ENCODE measurements at regions not wholly inside any gene's neighbourhood (a gene's known extent, or its start where the extent isn't known, plus 50 kb on each side); places are given as distances from the start of the nearest gene placed in this dataset.

DNA sequence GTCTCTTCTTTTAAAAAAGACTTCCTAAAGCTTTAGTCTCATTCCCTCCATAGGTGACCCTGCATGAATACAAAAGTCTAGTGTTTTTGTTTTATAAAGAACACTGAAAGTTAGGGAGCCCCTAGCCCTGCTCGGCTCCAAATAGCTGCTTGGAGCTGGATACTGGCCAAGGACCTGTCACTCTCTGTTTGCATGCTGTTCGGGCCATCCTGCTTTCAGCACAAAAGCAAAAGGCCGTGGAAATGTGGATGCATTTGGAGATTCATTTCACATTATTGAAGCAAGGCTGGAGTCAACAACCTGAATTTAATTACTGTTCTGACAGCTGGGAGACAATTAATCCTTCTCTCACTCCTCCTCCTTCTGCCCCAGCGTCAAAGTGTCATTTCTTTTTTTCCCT, 151.7 kb upstream of the NMUR2 start:
- H3K27ac ChIP-seq: no peak overlapping the region
- TF ChIP-seq, protein P1, sequence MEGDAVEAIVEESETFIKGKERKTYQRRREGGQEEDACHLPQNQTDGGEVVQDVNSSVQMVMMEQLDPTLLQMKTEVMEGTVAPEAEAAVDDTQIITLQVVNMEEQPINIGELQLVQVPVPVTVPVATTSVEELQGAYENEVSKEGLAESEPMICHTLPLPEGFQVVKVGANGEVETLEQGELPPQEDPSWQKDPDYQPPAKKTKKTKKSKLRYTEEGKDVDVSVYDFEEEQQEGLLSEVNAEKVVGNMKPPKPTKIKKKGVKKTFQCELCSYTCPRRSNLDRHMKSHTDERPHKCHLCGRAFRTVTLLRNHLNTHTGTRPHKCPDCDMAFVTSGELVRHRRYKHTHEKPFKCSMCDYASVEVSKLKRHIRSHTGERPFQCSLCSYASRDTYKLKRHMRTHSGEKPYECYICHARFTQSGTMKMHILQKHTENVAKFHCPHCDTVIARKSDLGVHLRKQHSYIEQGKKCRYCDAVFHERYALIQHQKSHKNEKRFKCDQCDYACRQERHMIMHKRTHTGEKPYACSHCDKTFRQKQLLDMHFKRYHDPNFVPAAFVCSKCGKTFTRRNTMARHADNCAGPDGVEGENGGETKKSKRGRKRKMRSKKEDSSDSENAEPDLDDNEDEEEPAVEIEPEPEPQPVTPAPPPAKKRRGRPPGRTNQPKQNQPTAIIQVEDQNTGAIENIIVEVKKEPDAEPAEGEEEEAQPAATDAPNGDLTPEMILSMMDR (conservative IDR thresholded peaks at IDR 0.05): no peak
- TF ChIP-seq ZFX (IDR thresholded peaks at IDR 0.05): no peak

DNA sequence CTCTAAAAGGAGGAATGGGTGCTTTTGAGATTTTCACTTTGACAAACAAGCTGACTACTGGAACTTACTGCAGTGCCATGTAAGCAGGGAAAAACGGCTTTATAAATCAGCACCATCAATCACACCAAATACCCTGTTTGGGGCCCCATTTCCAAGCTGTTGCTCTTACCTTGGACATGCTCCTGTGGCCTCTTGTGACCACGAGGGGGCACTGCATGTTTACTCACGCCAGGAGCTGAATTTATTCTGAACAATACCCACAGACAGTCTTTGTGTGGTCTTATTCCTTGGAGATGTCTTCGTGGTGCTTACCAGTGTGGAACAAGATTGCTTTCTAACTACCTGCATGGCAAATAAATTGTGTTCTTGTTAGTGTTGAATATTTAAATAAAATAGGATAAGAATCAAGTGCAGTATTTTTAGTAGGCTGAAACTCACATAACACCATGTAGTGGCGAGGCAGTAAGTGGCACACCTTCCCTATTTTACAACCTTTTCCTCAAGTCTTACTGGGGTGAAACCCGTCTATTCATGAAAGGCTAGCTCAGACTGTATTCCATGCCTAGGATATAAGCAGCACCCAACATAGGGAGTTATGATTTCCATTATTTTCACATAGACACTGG, 155.5 kb upstream of the NMUR2 start:
- TF ChIP-seq ZFX (IDR thresholded peaks at IDR 0.05): no peak
- TF ChIP-seq, protein P1 (conservative IDR thresholded peaks at IDR 0.05): peak; percentile 90
- no peak overlapping the region for H3K27ac ChIP-seq

DNA sequence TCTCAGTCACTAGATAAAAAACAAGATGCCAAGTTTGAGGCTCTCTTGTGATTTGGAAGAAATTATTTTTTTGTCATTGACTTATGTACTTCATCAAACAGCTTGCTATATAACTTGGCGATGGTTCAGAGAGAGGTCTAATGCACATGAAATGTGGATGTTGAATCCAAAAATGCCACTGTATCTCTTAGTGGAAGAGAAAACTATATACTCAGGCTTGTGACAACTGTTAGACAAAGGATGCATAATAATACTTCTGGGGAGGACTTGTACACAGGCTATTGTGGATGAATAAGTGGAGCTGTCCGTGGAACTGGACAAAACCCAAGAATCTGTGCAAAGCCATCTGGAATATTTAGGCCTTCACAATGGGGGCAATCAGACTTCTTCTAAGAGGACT, 162.9 kb upstream of the NMUR2 start:
- no peak overlapping the region for H3K27ac ChIP-seq
- no peak for TF ChIP-seq ZFX (IDR thresholded peaks at IDR 0.05)
- TF ChIP-seq, protein P1 (conservative IDR thresholded peaks at IDR 0.05): no peak

DNA sequence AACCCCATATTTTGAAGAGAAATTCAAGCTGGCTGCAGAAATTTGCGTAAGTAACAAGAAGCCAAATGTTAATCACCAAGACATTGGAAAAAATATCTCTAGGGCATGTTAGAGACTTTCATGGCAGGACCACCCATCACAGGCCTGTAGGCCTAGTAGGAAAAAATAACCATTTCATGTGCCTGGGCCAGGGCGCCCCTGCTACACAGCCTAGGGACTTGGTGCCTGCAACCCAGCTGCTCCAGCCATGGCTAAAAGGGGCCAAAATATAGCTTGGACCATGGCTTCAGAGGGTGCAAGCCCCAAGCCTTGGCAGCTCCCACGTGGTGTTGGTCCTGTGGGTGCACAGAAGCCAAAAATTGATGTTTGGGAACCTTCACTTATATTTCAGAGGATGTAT, 167.7 kb upstream of the NMUR2 start:
- TF ChIP-seq, protein P1 (conservative IDR thresholded peaks at IDR 0.05): no peak
- no peak for TF ChIP-seq ZFX (IDR thresholded peaks at IDR 0.05)
- no peak overlapping the region for H3K27ac ChIP-seq

DNA sequence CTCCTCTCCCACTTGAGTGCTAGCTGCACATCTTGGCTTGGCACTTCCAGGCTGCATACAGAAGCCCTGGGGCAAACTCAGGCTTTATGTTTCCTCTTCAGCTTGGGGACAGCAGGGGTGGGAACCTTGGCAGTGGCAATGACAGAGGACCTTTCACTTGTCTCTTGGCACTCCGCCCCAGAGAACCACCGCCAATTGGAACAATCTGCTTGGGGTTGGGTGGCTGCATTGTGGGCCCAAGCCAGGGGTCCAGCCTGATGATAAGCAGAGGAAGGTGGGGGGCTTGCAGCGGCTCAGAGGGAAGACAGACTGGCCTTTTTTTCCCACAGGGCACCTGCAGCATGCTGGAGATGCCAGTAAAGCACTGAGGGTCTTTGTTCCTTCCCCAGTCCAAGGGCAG, 179.0 kb upstream of the NMUR2 start:
- no peak for TF ChIP-seq ZFX (IDR thresholded peaks at IDR 0.05)
- TF ChIP-seq, protein P1 (conservative IDR thresholded peaks at IDR 0.05): no peak
- no peak overlapping the region for H3K27ac ChIP-seq

DNA sequence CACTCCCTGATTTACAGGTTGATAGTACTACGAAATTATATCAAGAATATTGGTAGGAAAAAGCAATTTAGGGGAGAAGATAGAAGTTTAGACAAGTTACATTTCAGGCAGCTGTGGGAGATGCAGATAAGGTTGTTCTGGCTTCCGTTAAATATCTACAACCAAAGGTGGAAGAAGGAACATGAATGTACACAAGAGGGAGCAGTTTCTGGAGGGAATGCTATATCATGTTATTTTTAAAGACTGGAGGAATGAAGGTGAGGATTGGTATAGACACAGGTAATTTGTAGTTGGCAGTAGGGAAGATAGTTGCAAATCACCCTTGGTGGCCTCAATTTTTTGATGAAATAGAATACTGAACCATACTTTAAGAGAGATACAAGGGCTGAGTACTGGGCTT, 187.3 kb upstream of the NMUR2 start:
- TF ChIP-seq, protein P1 (conservative IDR thresholded peaks at IDR 0.05): peak; percentile 6; the same call in 1 of the 2 replicates
- TF ChIP-seq ZFX (IDR thresholded peaks at IDR 0.05): no peak
- H3K27ac ChIP-seq: no peak overlapping the region

DNA sequence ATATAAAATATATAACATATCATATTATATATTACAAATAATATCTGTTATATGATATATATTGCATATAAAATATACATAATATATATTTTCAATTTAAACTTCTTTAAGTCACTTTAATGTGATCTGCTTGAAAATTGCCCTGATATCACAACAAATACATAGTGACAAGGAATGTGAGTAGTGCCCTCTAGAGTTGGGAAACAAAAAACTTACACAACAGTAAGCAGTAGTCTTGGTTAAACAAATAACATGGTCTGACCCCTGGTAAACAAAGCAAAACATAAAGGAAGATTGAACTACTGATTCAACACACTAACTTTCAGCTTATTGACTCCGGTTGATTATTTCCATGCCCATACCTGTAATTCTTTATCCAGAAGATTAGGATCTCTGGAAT, 188.3 kb upstream of the NMUR2 start:
- TF ChIP-seq, protein P1 (conservative IDR thresholded peaks at IDR 0.05): peak; percentile 39
- no peak for TF ChIP-seq ZFX (IDR thresholded peaks at IDR 0.05)
- H3K27ac ChIP-seq: no peak overlapping the region

Data from C4-2B (cell line).